ENCODE measurements at regions not wholly inside any gene's neighbourhood (a gene's known extent, or its start where the extent isn't known, plus 50 kb on each side); places are given as distances from the start of the nearest gene placed in this dataset.

DNA sequence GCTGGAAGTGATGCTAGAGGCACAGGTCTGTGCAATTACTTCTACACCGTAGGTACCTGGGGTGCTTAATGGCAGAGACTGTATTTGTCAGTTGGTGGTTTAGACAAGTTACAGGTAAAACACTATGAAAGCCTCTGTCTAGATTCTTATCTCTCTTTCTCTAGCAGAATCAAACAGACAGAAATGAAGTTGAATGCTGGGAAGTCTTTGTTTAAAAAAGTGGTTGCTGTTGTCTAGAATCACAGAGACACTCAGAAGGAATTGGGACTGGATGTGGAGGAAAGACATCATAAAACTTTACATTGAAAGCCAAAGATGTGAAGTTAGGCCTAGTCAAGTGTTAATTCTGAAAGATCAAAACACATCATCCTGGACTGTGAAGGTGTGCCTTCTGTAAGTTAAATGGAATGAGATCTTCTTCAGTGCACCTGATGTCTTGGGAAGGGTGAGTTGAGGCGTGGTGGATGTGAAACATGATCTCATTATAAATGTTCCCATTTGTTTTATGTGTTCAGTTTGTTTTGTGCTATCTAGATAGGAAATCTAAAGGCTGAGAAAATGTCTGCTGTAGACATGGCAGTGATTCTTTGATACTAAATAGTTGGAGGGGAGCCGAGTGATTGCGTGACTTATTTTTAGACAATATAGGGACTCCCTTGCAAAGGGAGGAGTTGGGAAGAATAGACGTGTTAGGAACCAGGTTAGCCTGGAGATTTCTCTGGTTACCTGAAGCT, 290.2 kb downstream of the SOX4 start:
- no peak for TF ChIP-seq POLR2AphosphoS5 (IDR thresholded peaks at IDR 0.05; ENCODE audit: borderline replicate concordance, low read depth, low read length)
- no peak for TF ChIP-seq EZH2 (IDR thresholded peaks at IDR 0.05)
- TF ChIP-seq FOXP2 (optimal IDR thresholded peaks at IDR 0.05; ENCODE audit: control extremely low read depth, extremely low read length, insufficient read depth), result no peak
